ENCODE measurements at regions not wholly inside any gene's neighbourhood (a gene's known extent, or its start where the extent isn't known, plus 50 kb on each side); places are given as distances from the start of the nearest gene placed in this dataset.
"Not testable (repeated sequence)": the region's sequence is repeated elsewhere in the genome, so short reads cannot be mapped to it uniquely, and the experiment has no call there.

DNA sequence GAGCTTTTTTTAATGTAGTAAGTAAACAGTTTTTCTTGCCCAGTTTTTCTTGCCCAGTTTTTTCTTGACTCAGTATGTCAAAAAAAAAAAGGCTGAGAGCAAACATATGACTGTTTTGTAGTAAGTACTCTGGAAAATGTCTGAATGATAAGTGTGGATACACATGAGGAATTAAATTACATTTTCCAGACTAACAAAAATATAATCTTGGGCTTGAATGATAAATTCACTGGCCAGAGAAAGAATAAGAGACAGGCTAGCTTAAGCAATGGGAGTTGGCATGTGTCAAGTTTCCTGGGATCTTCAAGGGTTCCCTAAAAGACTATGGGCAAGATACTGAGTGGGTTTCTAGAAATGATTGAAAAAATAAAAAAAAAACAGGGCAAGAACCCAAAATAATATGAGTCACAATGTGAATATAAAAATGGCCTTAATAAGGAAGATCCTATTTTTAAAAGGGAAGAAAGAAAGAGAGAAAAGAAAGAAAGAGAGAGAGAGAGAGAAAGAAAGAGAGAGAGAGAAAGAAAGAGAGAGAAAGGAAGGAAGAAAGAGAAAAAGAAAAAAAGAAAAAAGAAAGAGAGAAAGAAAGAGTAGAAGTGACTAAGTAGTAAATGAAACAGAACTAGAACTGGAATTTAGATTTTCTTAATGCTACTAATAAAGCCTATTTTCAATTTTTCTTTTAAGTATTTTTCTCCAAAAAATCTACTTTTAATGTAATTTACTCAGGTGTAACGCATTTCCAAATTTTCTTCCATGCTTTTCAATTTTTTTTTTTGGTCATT lies 60.2 kb downstream of the TFPI2 start:
- no peaks in the 10 kb centered on the region for H3K9me3 Mint-ChIP-seq
- intact Hi-C loops (cut with micrococcal nuclease): no loop called here
- H3K4me3 Mint-ChIP-seq: no peak overlapping the region
- H3K4me1 Mint-ChIP-seq (ENCODE audit: low read depth): no peaks in the 10 kb centered on the region
- no peaks in the 10 kb centered on the region for H3K27me3 Mint-ChIP-seq
- no peaks in the 10 kb centered on the region for H3K36me3 Mint-ChIP-seq (ENCODE audit: low read depth)
- H3K27ac Mint-ChIP-seq: no peak overlapping the region

- Mint-ChIP-seq H3K9me3 (no peaks in the 10 kb centered on the region), H3K27me3 (no peaks in the 10 kb centered on the region), H3K4me1 (ENCODE audit: low read depth) (no peaks in the 10 kb centered on the region), H3K27ac (no peak overlapping the region), H3K36me3 (ENCODE audit: low read depth) (no peaks in the 10 kb centered on the region), H3K4me3 (no peak overlapping the region)
- intact Hi-C loops (cut with micrococcal nuclease): no loop called here
These were observed 62.3 kb downstream of the TFPI2 start for GRCh38 chr7:93828260-93828659.

GRCh38 chr7:93823621-93824020 lies 66.9 kb downstream of the TFPI2 start:
- no peaks in the 10 kb centered on the region for H3K4me1 Mint-ChIP-seq (ENCODE audit: low read depth)
- no peaks in the 10 kb centered on the region for H3K36me3 Mint-ChIP-seq (ENCODE audit: low read depth)
- H3K9me3 Mint-ChIP-seq: no peaks in the 10 kb centered on the region
- intact Hi-C loops (cut with micrococcal nuclease): no loop called here
- no peak overlapping the region for H3K4me3 Mint-ChIP-seq
- H3K27ac Mint-ChIP-seq: no peak overlapping the region
- no peaks in the 10 kb centered on the region for H3K27me3 Mint-ChIP-seq

DNA sequence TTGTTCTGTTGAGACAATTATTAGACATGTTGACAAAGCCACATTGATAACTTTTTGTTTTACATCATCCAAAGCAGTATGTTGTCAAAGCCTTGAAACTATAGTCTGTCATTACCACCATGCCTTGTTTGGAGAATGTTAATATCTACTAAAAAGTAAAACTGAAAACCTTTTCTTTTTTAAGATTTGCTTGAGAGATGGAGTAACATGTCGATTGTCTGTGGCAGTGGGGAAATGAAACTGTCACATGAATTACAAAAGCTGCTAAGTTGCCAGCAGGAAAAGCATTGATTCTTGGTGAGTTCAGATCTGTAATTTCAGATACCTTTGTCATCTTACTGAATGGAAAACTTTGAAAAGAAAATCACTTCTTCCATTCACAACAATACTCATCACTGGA lies 69.1 kb downstream of the TFPI2 start:
- Mint-ChIP-seq H3K4me1 (ENCODE audit: low read depth) (no peaks in the 10 kb centered on the region), H3K27ac (no peak overlapping the region), H3K36me3 (ENCODE audit: low read depth) (no peaks in the 10 kb centered on the region), H3K9me3 (no peaks in the 10 kb centered on the region), H3K4me3 (no peak overlapping the region), H3K27me3 (no peaks in the 10 kb centered on the region)
- intact Hi-C loops (cut with micrococcal nuclease): no loop called here

DNA sequence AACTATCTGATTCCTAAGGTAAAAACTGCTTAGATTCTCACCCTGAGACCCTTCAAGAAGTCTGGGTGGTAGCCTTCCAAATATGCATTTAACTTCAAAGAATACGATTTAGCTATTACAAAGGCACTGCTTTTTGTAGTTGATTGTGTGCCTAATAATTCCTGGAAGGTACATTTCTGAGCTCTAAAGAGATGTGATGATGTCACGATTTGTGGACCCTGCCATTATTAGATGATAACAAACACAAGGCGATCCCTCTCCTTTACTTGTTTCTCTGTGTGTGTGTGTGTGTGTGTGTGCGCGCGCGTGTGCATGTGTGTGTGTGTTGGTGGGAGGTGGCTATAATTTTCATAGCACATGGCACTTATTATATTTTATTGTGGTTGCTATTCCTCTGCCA lies 70.9 kb downstream of the TFPI2 start:
- no peaks in the 10 kb centered on the region for H3K27me3 Mint-ChIP-seq
- intact Hi-C loops (cut with micrococcal nuclease): no loop called here

DNA sequence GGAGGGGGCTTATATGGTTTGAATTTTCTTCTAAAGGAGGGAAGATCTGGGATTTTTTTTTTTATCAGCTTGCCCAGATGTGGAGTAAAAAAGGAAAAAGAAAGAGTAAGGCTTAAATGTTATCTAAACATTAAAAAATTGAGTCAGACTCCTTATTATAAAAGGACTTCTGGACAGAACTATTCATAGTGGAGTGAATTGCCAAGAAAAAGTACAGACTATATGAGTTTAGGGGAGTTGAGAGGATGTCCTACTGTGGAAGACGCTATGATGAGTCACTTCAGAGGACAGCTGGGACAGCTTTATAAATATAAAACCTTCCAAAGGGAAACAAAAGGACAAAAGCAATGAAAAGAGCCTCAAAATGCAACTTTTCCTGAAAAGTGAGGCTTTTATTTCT lies 73.0 kb downstream of the TFPI2 start:
- Mint-ChIP-seq H3K27me3 (no peaks in the 10 kb centered on the region), H3K4me1 (ENCODE audit: low read depth) (no peaks in the 10 kb centered on the region), H3K9me3 (no peaks in the 10 kb centered on the region), H3K27ac (no peak overlapping the region), H3K36me3 (ENCODE audit: low read depth) (no peaks in the 10 kb centered on the region), H3K4me3 (no peak overlapping the region)
- intact Hi-C loops (cut with micrococcal nuclease): no loop called here

More for the DNA sequence above, 70.9 kb downstream of the TFPI2 start:
- H3K4me1 Mint-ChIP-seq (ENCODE audit: low read depth): no peaks in the 10 kb centered on the region
- H3K27ac Mint-ChIP-seq: no peak overlapping the region
- H3K36me3 Mint-ChIP-seq (ENCODE audit: low read depth): no peaks in the 10 kb centered on the region
- no peaks in the 10 kb centered on the region for H3K9me3 Mint-ChIP-seq
- no peak overlapping the region for H3K4me3 Mint-ChIP-seq

DNA sequence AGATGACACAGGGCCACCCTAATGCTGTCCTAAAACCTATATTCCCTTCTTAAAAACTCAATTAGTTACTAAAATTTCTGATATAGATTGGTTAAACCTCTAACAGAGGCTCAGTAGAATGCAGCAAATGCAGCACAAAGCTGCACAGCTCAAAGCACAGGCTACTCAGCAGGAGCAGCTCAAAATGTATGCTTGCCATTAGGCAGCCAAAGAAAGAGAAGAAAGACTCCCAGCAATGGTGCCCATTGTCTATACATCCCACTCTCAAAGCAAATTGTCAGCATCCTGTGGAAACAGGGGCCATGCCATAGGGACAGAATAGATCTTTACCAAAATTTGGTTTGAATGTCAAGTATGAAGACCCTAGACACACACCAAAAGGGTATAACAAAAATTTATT lies 73.5 kb downstream of the TFPI2 start:
- no peaks in the 10 kb centered on the region for H3K9me3 Mint-ChIP-seq
- intact Hi-C loops (cut with micrococcal nuclease): no loop called here
- H3K4me3 Mint-ChIP-seq: no peak overlapping the region
- H3K27ac Mint-ChIP-seq: no peak overlapping the region
- no peaks in the 10 kb centered on the region for H3K4me1 Mint-ChIP-seq (ENCODE audit: low read depth)
- no peaks in the 10 kb centered on the region for H3K36me3 Mint-ChIP-seq (ENCODE audit: low read depth)
- no peaks in the 10 kb centered on the region for H3K27me3 Mint-ChIP-seq

GRCh38 chr7:93813514-93813913 lies 77.0 kb downstream of the TFPI2 start:
- Mint-ChIP-seq H3K9me3 (no peaks in the 10 kb centered on the region), H3K27ac (no peak overlapping the region), H3K27me3 (no peaks in the 10 kb centered on the region), H3K4me3 (no peak overlapping the region), H3K4me1 (ENCODE audit: low read depth) (no peaks in the 10 kb centered on the region), H3K36me3 (ENCODE audit: low read depth) (no peaks in the 10 kb centered on the region)
- intact Hi-C loops (cut with micrococcal nuclease): no loop called here

DNA sequence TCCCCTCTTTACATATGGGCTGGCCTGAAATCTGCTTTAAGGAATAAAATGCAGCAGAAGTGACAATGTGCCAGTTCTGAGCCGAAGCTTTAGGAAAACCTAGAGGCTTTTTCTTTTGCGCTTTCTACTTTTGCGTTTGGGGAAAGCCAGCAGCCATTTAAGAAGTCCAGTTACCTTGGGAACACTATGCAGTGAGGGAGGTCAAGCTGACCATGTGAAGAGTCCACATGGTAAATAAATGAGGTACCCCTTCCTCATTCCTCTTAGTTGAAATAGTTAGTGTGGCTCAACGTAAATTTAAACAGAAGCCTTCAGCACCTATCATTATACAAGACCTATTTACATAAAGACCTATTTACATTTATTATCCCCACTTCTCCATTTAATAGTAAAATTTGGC lies 78.5 kb downstream of the TFPI2 start:
- Mint-ChIP-seq H3K36me3 (ENCODE audit: low read depth) (no peaks in the 10 kb centered on the region), H3K9me3 (no peaks in the 10 kb centered on the region), H3K4me3 (no peak overlapping the region), H3K27ac (no peak overlapping the region), H3K4me1 (ENCODE audit: low read depth) (no peaks in the 10 kb centered on the region), H3K27me3 (no peaks in the 10 kb centered on the region)
- intact Hi-C loops (cut with micrococcal nuclease): no loop called here

DNA sequence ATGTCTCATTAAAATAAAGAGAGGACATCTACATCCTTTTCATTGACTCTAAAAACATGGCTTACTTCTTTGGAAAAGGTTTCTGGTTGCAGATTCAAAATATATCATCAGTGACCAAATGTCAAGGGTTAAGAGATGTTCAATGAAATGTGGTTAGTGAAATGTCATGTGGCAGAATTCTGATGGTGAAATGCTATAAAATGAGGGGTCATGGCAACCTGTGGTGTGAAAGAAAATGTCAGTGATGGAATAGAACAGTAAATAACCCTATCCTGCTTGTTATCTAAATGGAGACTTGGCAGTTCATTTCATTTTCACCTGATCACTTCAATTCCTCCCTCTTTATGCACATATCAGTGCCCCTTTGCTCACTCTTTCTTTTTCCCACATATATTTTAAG lies 79.4 kb downstream of the TFPI2 start:
- H3K27me3 Mint-ChIP-seq: no peaks in the 10 kb centered on the region
- H3K36me3 Mint-ChIP-seq (ENCODE audit: low read depth): no peaks in the 10 kb centered on the region
- no peaks in the 10 kb centered on the region for H3K9me3 Mint-ChIP-seq
- H3K4me3 Mint-ChIP-seq: no peak overlapping the region
- no peak overlapping the region for H3K27ac Mint-ChIP-seq
- intact Hi-C loops (cut with micrococcal nuclease): no loop called here
- H3K4me1 Mint-ChIP-seq (ENCODE audit: low read depth): no peaks in the 10 kb centered on the region

DNA sequence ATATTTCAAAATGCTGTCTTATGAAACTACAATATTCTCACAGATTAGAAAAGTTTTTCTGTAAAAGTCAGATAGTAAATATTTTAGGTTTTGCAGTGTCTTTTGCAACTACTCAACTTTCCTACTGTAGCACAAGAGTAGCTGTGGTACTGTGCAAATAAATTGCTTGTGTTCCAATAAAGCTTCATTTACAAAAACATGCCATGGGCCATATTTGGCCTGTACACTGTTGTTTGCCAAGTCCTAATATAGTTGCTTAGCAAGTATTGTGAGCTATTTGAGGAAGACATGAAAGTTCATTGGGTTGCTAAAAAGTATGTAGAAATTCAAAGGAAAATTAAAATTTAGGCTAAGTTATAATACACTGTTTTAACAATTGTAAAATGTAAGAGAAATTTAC lies 80.0 kb downstream of the TFPI2 start:
- no peak overlapping the region for H3K27ac Mint-ChIP-seq
- H3K9me3 Mint-ChIP-seq: no peaks in the 10 kb centered on the region
- H3K4me3 Mint-ChIP-seq: no peak overlapping the region
- intact Hi-C loops (cut with micrococcal nuclease): no loop called here
- H3K36me3 Mint-ChIP-seq (ENCODE audit: low read depth): no peaks in the 10 kb centered on the region
- no peaks in the 10 kb centered on the region for H3K27me3 Mint-ChIP-seq
- H3K4me1 Mint-ChIP-seq (ENCODE audit: low read depth): no peaks in the 10 kb centered on the region

- Mint-ChIP-seq H3K9me3 (no peaks in the 10 kb centered on the region), H3K27me3 (no peaks in the 10 kb centered on the region), H3K4me3 (no peak overlapping the region), H3K36me3 (ENCODE audit: low read depth) (no peaks in the 10 kb centered on the region), H3K27ac (no peak overlapping the region), H3K4me1 (ENCODE audit: low read depth) (no peaks in the 10 kb centered on the region)
- intact Hi-C loops (cut with micrococcal nuclease): no loop called here
These were observed 85.8 kb downstream of the TFPI2 start for GRCh38 chr7:93804726-93805125.

GRCh38 chr7:93799750-93800357 lies 90.7 kb downstream of the TFPI2 start:
- intact Hi-C loops (cut with micrococcal nuclease): no loop called here
- no peaks in the 10 kb centered on the region for H3K4me1 Mint-ChIP-seq (ENCODE audit: low read depth)
- H3K36me3 Mint-ChIP-seq (ENCODE audit: low read depth): no peaks in the 10 kb centered on the region
- H3K9me3 Mint-ChIP-seq: no peaks in the 10 kb centered on the region
- H3K27me3 Mint-ChIP-seq: no peaks in the 10 kb centered on the region
- no peak overlapping the region for H3K4me3 Mint-ChIP-seq
- no peak overlapping the region for H3K27ac Mint-ChIP-seq

GRCh38 chr7:93793084-93793697 lies 97.4 kb downstream of the TFPI2 start:
- H3K4me3 Mint-ChIP-seq; intact Hi-C loops (cut with micrococcal nuclease); H3K4me1 Mint-ChIP-seq (ENCODE audit: low read depth); H3K27me3 Mint-ChIP-seq; H3K27ac Mint-ChIP-seq; H3K9me3 Mint-ChIP-seq; H3K36me3 Mint-ChIP-seq (ENCODE audit: low read depth): not testable (repeated sequence)
